ENCODE measurements at regions not wholly inside any gene's neighbourhood (a gene's known extent, or its start where the extent isn't known, plus 50 kb on each side); places are given as distances from the start of the nearest gene placed in this dataset.
"Not testable (repeated sequence)": the region's sequence is repeated elsewhere in the genome, so short reads cannot be mapped to it uniquely, and the experiment has no call there.

GRCh38 chr20:20791664-20792568 is 79.5 kb upstream of the RALGAPA2 start:
- no peak for TF ChIP-seq Cebpa-rat (IDR thresholded peaks at IDR 0.05)
- H4K20me1 ChIP-seq: no peaks in the 10 kb centered on the region
- H3K4me1 ChIP-seq: peaks cover 2 to 15% (median 10%) of the 10 kb centered on the region in 10 experiments; a peak in 19 of 20 replicates
- peaks cover 6 to 22% (median 11%) of the 10 kb centered on the region in 11 experiments for H3K9me3 ChIP-seq (replicated peaks in 1 of 11)
- H3K4me2 ChIP-seq: no peak overlapping the region
- no peak overlapping the region for H3K27ac ChIP-seq
- H3K36me3 ChIP-seq: peaks cover 0 to 7% (median 0%) of the 10 kb centered on the region in 11 experiments; a peak in 3 of 22 replicates
- no peaks in the 10 kb centered on the region for H3K27me3 ChIP-seq
- H3K4me3 ChIP-seq: no peak overlapping the region
- no peak overlapping the region for H3K9ac ChIP-seq

- peaks cover 9 to 36% (median 18%) of the 10 kb centered on the region in 11 experiments for H3K9me3 ChIP-seq (replicated peaks in 1 of 11)
- H3K4me3 ChIP-seq: no peak overlapping the region
- H3K4me1 ChIP-seq: peaks cover 0 to 26% (median 3%) of the 10 kb centered on the region in 10 experiments; a peak in 9 of 20 replicates
- no peak overlapping the region for H3K9ac ChIP-seq
- TF ChIP-seq Cebpa-rat (IDR thresholded peaks at IDR 0.05): no peak
- no peaks in the 10 kb centered on the region for H4K20me1 ChIP-seq
- H3K4me2 ChIP-seq: no peak overlapping the region
- no peaks in the 10 kb centered on the region for H3K27me3 ChIP-seq
- H3K36me3 ChIP-seq: peaks cover 0 to 9% (median 0%) of the 10 kb centered on the region in 11 experiments; a peak in 3 of 22 replicates
- no peak overlapping the region for H3K27ac ChIP-seq
Observed at GRCh38 chr20:20788308-20788707, 75.9 kb upstream of the RALGAPA2 start.

- H3K36me3 ChIP-seq: peaks cover 0 to 9% (median 0%) of the 10 kb centered on the region in 11 experiments; a peak in 3 of 22 replicates
- H4K20me1 ChIP-seq: no peaks in the 10 kb centered on the region
- peak overlapping the region in 1 of 10 experiments; percentile 44; a peak in 1 of 20 replicates for H3K4me3 ChIP-seq
- H3K9me3 ChIP-seq (replicated peaks in 1 of 11): peaks cover 9 to 39% (median 18%) of the 10 kb centered on the region in 11 experiments
- peak overlapping the region in 1 of 11 experiments; percentile 23; a peak in 1 of 22 replicates for H3K9ac ChIP-seq
- H3K27me3 ChIP-seq: no peaks in the 10 kb centered on the region
- H3K4me2 ChIP-seq: peak overlapping the region in 5 of 11 experiments; percentile 2 to 51 (median 26); a peak in 6 of 22 replicates
- no peak for TF ChIP-seq Cebpa-rat (IDR thresholded peaks at IDR 0.05)
- peaks cover 0 to 44% (median 8%) of the 10 kb centered on the region in 10 experiments; a peak in 10 of 20 replicates for H3K4me1 ChIP-seq
- H3K27ac ChIP-seq: peak overlapping the region in 5 of 11 experiments; percentile 43 to 77 (median 57); a peak in 10 of 22 replicates
Observed at GRCh38 chr20:20786428-20786827, 74.0 kb upstream of the RALGAPA2 start.

- peak overlapping the region in 3 of 11 experiments; percentile 50 to 77 (median 71); a peak in 5 of 22 replicates for H3K27ac ChIP-seq
- no peak for TF ChIP-seq Cebpa-rat (IDR thresholded peaks at IDR 0.05)
- H3K4me2 ChIP-seq: peak overlapping the region in 5 of 11 experiments; percentile 2 to 51 (median 40); a peak in 7 of 22 replicates
- H3K4me3 ChIP-seq: no peak overlapping the region
- H3K4me1 ChIP-seq: peaks cover 0 to 56% (median 20%) of the 10 kb centered on the region in 10 experiments; a peak in 16 of 20 replicates
- H3K36me3 ChIP-seq: peaks cover 0 to 9% (median 0%) of the 10 kb centered on the region in 11 experiments; a peak in 3 of 22 replicates
- H4K20me1 ChIP-seq: no peaks in the 10 kb centered on the region
- no peak overlapping the region; a peak in 1 of 22 replicates for H3K9ac ChIP-seq
- H3K27me3 ChIP-seq: no peaks in the 10 kb centered on the region
- peaks cover 9 to 45% (median 18%) of the 10 kb centered on the region in 11 experiments for H3K9me3 ChIP-seq (replicated peaks in 1 of 11)
Observed at GRCh38 chr20:20785226-20785625, 72.8 kb upstream of the RALGAPA2 start.

GRCh38 chr20:20784450-20784849 is 72.0 kb upstream of the RALGAPA2 start:
- not testable (repeated sequence) for H3K4me2 ChIP-seq, H3K9ac ChIP-seq, H3K36me3 ChIP-seq, H3K4me3 ChIP-seq, H3K27ac ChIP-seq, H3K27me3 ChIP-seq, H4K20me1 ChIP-seq
- Histone ChIP-seq H3K4me1 (peaks cover 0 to 64% (median 27%) of the 10 kb centered on the region in 10 experiments; a peak in 16 of 20 replicates), H3K9me3 (replicated peaks in 1 of 11) (peaks cover 9 to 49% (median 18%) of the 10 kb centered on the region in 11 experiments)

GRCh38 chr20:20783450-20783849 is 71.0 kb upstream of the RALGAPA2 start:
- no peak overlapping the region for H3K4me3 ChIP-seq
- H3K27me3 ChIP-seq: no peaks in the 10 kb centered on the region
- peaks cover 9 to 50% (median 18%) of the 10 kb centered on the region in 11 experiments for H3K9me3 ChIP-seq (replicated peaks in 1 of 11)
- H3K27ac ChIP-seq: no peak overlapping the region
- no peak for TF ChIP-seq Cebpa-rat (IDR thresholded peaks at IDR 0.05)
- H4K20me1 ChIP-seq: no peaks in the 10 kb centered on the region
- peaks cover 0 to 74% (median 32%) of the 10 kb centered on the region in 10 experiments; a peak in 16 of 20 replicates for H3K4me1 ChIP-seq
- peak overlapping the region in 3 of 11 experiments; percentile 5 to 14 (median 13); a peak in 4 of 22 replicates for H3K4me2 ChIP-seq
- no peak overlapping the region for H3K9ac ChIP-seq
- peaks cover 0 to 9% (median 0%) of the 10 kb centered on the region in 11 experiments; a peak in 3 of 22 replicates for H3K36me3 ChIP-seq

- Histone ChIP-seq H3K27me3 (no peaks in the 10 kb centered on the region), H3K27ac (peak overlapping the region in 1 of 11 experiments; percentile 85; a peak in 1 of 22 replicates), H4K20me1 (no peaks in the 10 kb centered on the region), H3K9ac (no peak overlapping the region), H3K4me3 (no peak overlapping the region), H3K4me1 (peaks cover 0 to 74% (median 32%) of the 10 kb centered on the region in 10 experiments; a peak in 16 of 20 replicates), H3K36me3 (peaks cover 0 to 9% (median 0%) of the 10 kb centered on the region in 11 experiments; a peak in 3 of 22 replicates), H3K4me2 (peak overlapping the region in 2 of 11 experiments; percentile 13 to 14; a peak in 3 of 22 replicates), H3K9me3 (replicated peaks in 1 of 11) (peaks cover 9 to 45% (median 15%) of the 10 kb centered on the region in 11 experiments)
- no peak for TF ChIP-seq Cebpa-rat (IDR thresholded peaks at IDR 0.05)
Observed at GRCh38 chr20:20782755-20783154, 70.3 kb upstream of the RALGAPA2 start.

GRCh38 chr20:20782231-20782630 is 69.8 kb upstream of the RALGAPA2 start:
- peaks cover 0 to 74% (median 32%) of the 10 kb centered on the region in 10 experiments; a peak in 16 of 20 replicates for H3K4me1 ChIP-seq
- H3K9ac ChIP-seq: no peak overlapping the region
- H3K27ac ChIP-seq: peak overlapping the region in 3 of 11 experiments; percentile 71 to 85 (median 78); a peak in 7 of 22 replicates
- peaks cover 0 to 5% (median 0%) of the 10 kb centered on the region in 11 experiments; a peak in 3 of 22 replicates for H3K36me3 ChIP-seq
- H4K20me1 ChIP-seq: no peaks in the 10 kb centered on the region
- TF ChIP-seq Cebpa-rat (IDR thresholded peaks at IDR 0.05): no peak
- H3K4me3 ChIP-seq: no peak overlapping the region
- H3K4me2 ChIP-seq: peak overlapping the region in 5 of 11 experiments; percentile 13 to 81 (median 76); a peak in 3 of 22 replicates
- H3K9me3 ChIP-seq (replicated peaks in 1 of 11): peaks cover 4 to 45% (median 11%) of the 10 kb centered on the region in 11 experiments
- no peaks in the 10 kb centered on the region for H3K27me3 ChIP-seq

All from BLaER1 treated with 17β-estradiol and CSF1 and Interleukin-3, amounts not matched to agents 10 nM and 100 nM (cell line).